ENCODE measurements at regions not wholly inside any gene's neighbourhood (a gene's known extent, or its start where the extent isn't known, plus 50 kb on each side); places are given as distances from the start of the nearest gene placed in this dataset.

GRCh38 chr12:70045036-70045435, 198.2 kb upstream of the CNOT2 start:
- Histone ChIP-seq H3K4me2 (ENCODE audit: low read length) (no peak overlapping the region), H3K4me1 (ENCODE audit: control insufficient read depth, insufficient read depth, low read length) (no peaks in the 10 kb centered on the region)

GRCh38 chr12:70045514-70045913, 197.7 kb upstream of the CNOT2 start:
- no peaks in the 10 kb centered on the region for H3K4me1 ChIP-seq (ENCODE audit: control insufficient read depth, insufficient read depth, low read length)
- no peak overlapping the region for H3K4me3 ChIP-seq (ENCODE audit: low read length)
- H3K9ac ChIP-seq (ENCODE audit: low read depth, low read length), result no peak overlapping the region
- no peaks in the 10 kb centered on the region for H3K27me3 ChIP-seq (ENCODE audit: control insufficient read depth, insufficient read depth, low read length)
- no peaks in the 10 kb centered on the region for H3K36me3 ChIP-seq (ENCODE audit: insufficient read depth, low read length)
- H3K4me2 ChIP-seq (ENCODE audit: low read length), result no peak overlapping the region
- H3K9me3 ChIP-seq (replicated peaks; ENCODE audit: low read length), result no peaks in the 10 kb centered on the region

More at GRCh38 chr12:70045036-70045435, 198.2 kb upstream of the CNOT2 start:
- Histone ChIP-seq H3K9ac (ENCODE audit: low read depth, low read length) (no peak overlapping the region), H3K36me3 (ENCODE audit: insufficient read depth, low read length) (no peaks in the 10 kb centered on the region), H3K27me3 (ENCODE audit: control insufficient read depth, insufficient read depth, low read length) (no peaks in the 10 kb centered on the region), H3K4me3 (ENCODE audit: low read length) (no peak overlapping the region), H3K9me3 (replicated peaks; ENCODE audit: low read length) (no peaks in the 10 kb centered on the region)

- H3K9me3 ChIP-seq (replicated peaks; ENCODE audit: low read length), result no peaks in the 10 kb centered on the region
- H3K4me2 ChIP-seq (ENCODE audit: low read length), result no peak overlapping the region
- no peaks in the 10 kb centered on the region for H3K27me3 ChIP-seq (ENCODE audit: control insufficient read depth, insufficient read depth, low read length)
- no peaks in the 10 kb centered on the region for H3K4me1 ChIP-seq (ENCODE audit: control insufficient read depth, insufficient read depth, low read length)
- H3K9ac ChIP-seq (ENCODE audit: low read depth, low read length), result no peak overlapping the region
- H3K4me3 ChIP-seq (ENCODE audit: low read length), result no peak overlapping the region
- H3K36me3 ChIP-seq (ENCODE audit: insufficient read depth, low read length), result no peaks in the 10 kb centered on the region
Observed at GRCh38 chr12:70048521-70049250, 194.5 kb upstream of the CNOT2 start.

GRCh38 chr12:70049596-70050360, 193.5 kb upstream of the CNOT2 start:
- H3K36me3 ChIP-seq (ENCODE audit: insufficient read depth, low read length), result no peaks in the 10 kb centered on the region
- no peaks in the 10 kb centered on the region for H3K9me3 ChIP-seq (replicated peaks; ENCODE audit: low read length)
- no peak overlapping the region for H3K9ac ChIP-seq (ENCODE audit: low read depth, low read length)
- H3K27me3 ChIP-seq (ENCODE audit: control insufficient read depth, insufficient read depth, low read length), result no peaks in the 10 kb centered on the region
- H3K4me2 ChIP-seq (ENCODE audit: low read length), result no peak overlapping the region
- H3K4me1 ChIP-seq (ENCODE audit: control insufficient read depth, insufficient read depth, low read length), result no peaks in the 10 kb centered on the region
- H3K4me3 ChIP-seq (ENCODE audit: low read length), result no peak overlapping the region

GRCh38 chr12:70052476-70052875, 190.8 kb upstream of the CNOT2 start:
- H3K4me1 ChIP-seq (ENCODE audit: control insufficient read depth, insufficient read depth, low read length), result no peaks in the 10 kb centered on the region
- no peak overlapping the region for H3K9ac ChIP-seq (ENCODE audit: low read depth, low read length)
- no peak overlapping the region for H3K4me2 ChIP-seq (ENCODE audit: low read length)
- H3K9me3 ChIP-seq (replicated peaks; ENCODE audit: low read length), result no peaks in the 10 kb centered on the region
- no peaks in the 10 kb centered on the region for H3K36me3 ChIP-seq (ENCODE audit: insufficient read depth, low read length)
- no peak overlapping the region for H3K4me3 ChIP-seq (ENCODE audit: low read length)
- H3K27me3 ChIP-seq (ENCODE audit: control insufficient read depth, insufficient read depth, low read length), result no peaks in the 10 kb centered on the region

GRCh38 chr12:70052931-70053497, 190.2 kb upstream of the CNOT2 start:
- Histone ChIP-seq H3K4me2 (ENCODE audit: low read length) (no peak overlapping the region), H3K27me3 (ENCODE audit: control insufficient read depth, insufficient read depth, low read length) (no peaks in the 10 kb centered on the region), H3K36me3 (ENCODE audit: insufficient read depth, low read length) (no peaks in the 10 kb centered on the region), H3K9ac (ENCODE audit: low read depth, low read length) (no peak overlapping the region), H3K4me3 (ENCODE audit: low read length) (no peak overlapping the region), H3K9me3 (replicated peaks; ENCODE audit: low read length) (no peaks in the 10 kb centered on the region), H3K4me1 (ENCODE audit: control insufficient read depth, insufficient read depth, low read length) (no peaks in the 10 kb centered on the region)

GRCh38 chr12:70059373-70059772, 183.9 kb upstream of the CNOT2 start:
- no peaks in the 10 kb centered on the region for H3K27me3 ChIP-seq (ENCODE audit: control insufficient read depth, insufficient read depth, low read length)
- H3K36me3 ChIP-seq (ENCODE audit: insufficient read depth, low read length), result no peaks in the 10 kb centered on the region
- no peaks in the 10 kb centered on the region for H3K9me3 ChIP-seq (replicated peaks; ENCODE audit: low read length)
- no peaks in the 10 kb centered on the region for H3K4me1 ChIP-seq (ENCODE audit: control insufficient read depth, insufficient read depth, low read length)
- H3K4me3 ChIP-seq (ENCODE audit: low read length), result no peak overlapping the region
- no peak overlapping the region for H3K9ac ChIP-seq (ENCODE audit: low read depth, low read length)
- no peak overlapping the region for H3K4me2 ChIP-seq (ENCODE audit: low read length)

GRCh38 chr12:70060634-70061033, 182.6 kb upstream of the CNOT2 start:
- Histone ChIP-seq H3K27me3 (ENCODE audit: control insufficient read depth, insufficient read depth, low read length) (no peaks in the 10 kb centered on the region), H3K4me3 (ENCODE audit: low read length) (no peak overlapping the region), H3K36me3 (ENCODE audit: insufficient read depth, low read length) (no peaks in the 10 kb centered on the region), H3K9ac (ENCODE audit: low read depth, low read length) (no peak overlapping the region), H3K4me2 (ENCODE audit: low read length) (no peak overlapping the region), H3K4me1 (ENCODE audit: control insufficient read depth, insufficient read depth, low read length) (no peaks in the 10 kb centered on the region), H3K9me3 (replicated peaks; ENCODE audit: low read length) (no peaks in the 10 kb centered on the region)

- Histone ChIP-seq H3K27me3 (ENCODE audit: control insufficient read depth, insufficient read depth, low read length) (no peaks in the 10 kb centered on the region), H3K9me3 (replicated peaks; ENCODE audit: low read length) (no peaks in the 10 kb centered on the region), H3K36me3 (ENCODE audit: insufficient read depth, low read length) (no peaks in the 10 kb centered on the region), H3K9ac (ENCODE audit: low read depth, low read length) (no peak overlapping the region), H3K4me2 (ENCODE audit: low read length) (no peak overlapping the region), H3K4me3 (ENCODE audit: low read length) (no peak overlapping the region), H3K4me1 (ENCODE audit: control insufficient read depth, insufficient read depth, low read length) (no peaks in the 10 kb centered on the region)
Observed at GRCh38 chr12:70068743-70069142, 174.5 kb upstream of the CNOT2 start.

- Histone ChIP-seq H3K4me1 (ENCODE audit: control insufficient read depth, insufficient read depth, low read length) (no peaks in the 10 kb centered on the region), H3K27me3 (ENCODE audit: control insufficient read depth, insufficient read depth, low read length) (no peaks in the 10 kb centered on the region), H3K36me3 (ENCODE audit: insufficient read depth, low read length) (no peaks in the 10 kb centered on the region), H3K9ac (ENCODE audit: low read depth, low read length) (no peak overlapping the region), H3K9me3 (replicated peaks; ENCODE audit: low read length) (no peaks in the 10 kb centered on the region), H3K4me2 (ENCODE audit: low read length) (no peak overlapping the region), H3K4me3 (ENCODE audit: low read length) (no peak overlapping the region)
Observed at GRCh38 chr12:70069221-70070105, 173.8 kb upstream of the CNOT2 start.

GRCh38 chr12:70070494-70071007, 172.7 kb upstream of the CNOT2 start:
- Histone ChIP-seq H3K4me3 (ENCODE audit: low read length) (no peak overlapping the region), H3K4me1 (ENCODE audit: control insufficient read depth, insufficient read depth, low read length) (no peaks in the 10 kb centered on the region), H3K36me3 (ENCODE audit: insufficient read depth, low read length) (no peaks in the 10 kb centered on the region), H3K4me2 (ENCODE audit: low read length) (no peak overlapping the region), H3K9me3 (replicated peaks; ENCODE audit: low read length) (no peaks in the 10 kb centered on the region), H3K9ac (ENCODE audit: low read depth, low read length) (no peak overlapping the region), H3K27me3 (ENCODE audit: control insufficient read depth, insufficient read depth, low read length) (no peaks in the 10 kb centered on the region)
